ENCODE measurements at regions not wholly inside any gene's neighbourhood (a gene's known extent, or its start where the extent isn't known, plus 50 kb on each side); places are given as distances from the start of the nearest gene placed in this dataset.

DNA sequence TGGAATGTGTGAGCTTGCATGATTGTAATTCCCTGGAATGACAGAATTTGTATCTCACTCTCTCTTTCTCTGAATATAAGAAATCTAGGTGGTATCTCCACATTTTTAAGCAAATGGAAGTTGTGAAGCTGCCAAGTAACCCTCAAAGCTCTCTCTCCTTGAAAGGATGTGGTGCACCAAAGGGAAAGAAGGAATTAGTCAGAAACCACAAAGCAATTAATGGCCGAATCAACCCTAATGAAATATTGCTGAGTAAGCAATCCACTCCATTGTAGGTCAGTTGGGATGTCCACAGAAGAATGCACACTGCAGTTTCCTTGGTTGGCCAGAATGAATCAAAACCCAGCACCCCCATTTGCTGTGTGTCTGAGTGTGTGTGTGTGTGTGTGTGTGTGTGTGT lies 153.5 kb downstream of the KCNA5 start:
- ATAC-seq = no peak

DNA sequence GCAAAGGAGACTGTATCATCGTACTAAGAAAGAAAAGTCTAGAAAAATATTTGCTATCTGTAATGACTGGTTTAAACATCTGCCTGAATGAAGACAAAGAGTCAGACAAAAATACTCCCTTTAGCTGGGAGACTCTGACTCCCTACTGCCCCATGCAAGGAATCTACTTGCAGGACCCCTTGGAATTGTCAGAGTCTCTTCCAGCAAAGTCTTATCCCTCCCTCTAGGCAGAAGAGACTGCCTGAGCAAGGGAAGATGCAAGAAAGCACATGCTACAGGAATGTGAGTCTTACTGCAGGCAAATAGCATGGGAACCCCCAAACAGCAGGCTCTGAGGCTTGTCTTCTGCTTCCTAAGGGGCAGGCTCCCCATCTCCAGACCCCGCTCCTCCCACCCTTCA lies 154.0 kb downstream of the KCNA5 start:
- no peak for ATAC-seq

DNA sequence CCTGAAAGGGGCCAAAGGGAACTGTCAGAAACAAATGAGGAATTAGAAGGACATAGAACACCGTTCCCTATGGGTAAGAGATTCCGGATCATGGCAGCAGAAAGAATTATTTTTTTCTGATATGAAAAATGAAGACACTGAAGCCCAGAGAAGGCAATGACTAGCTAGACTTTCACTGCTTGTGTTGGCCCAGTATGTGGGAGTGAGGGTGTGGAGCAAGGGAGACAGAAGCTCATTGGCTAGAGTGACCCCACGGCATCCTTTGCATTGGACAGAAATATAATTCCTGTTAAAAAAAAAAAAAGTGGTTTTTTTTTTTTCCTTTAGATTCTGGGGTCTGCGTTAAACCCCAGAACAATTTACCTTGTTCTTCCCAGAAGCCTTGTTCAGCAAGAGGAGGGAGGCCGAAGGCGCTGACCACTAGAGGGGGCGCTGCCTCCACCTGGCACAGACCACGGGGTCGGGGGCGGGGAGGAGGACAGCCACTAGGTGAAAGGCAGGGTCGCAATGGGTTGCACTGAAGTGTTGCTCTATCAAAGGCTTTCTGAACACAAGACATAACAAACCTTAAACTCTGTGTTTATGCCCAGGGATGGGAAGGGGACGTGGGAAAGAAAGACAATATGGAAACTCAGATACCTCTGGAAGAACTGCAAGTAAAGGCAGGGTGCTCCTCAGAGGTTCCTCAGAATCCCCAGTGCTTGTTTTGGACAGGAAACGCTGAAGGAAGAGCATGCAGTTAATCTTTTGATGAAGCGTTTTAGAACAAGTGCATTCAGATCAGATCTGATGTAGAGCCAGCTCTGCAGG lies 156.8 kb downstream of the KCNA5 start:
- ATAC-seq = peak; percentile 46

DNA sequence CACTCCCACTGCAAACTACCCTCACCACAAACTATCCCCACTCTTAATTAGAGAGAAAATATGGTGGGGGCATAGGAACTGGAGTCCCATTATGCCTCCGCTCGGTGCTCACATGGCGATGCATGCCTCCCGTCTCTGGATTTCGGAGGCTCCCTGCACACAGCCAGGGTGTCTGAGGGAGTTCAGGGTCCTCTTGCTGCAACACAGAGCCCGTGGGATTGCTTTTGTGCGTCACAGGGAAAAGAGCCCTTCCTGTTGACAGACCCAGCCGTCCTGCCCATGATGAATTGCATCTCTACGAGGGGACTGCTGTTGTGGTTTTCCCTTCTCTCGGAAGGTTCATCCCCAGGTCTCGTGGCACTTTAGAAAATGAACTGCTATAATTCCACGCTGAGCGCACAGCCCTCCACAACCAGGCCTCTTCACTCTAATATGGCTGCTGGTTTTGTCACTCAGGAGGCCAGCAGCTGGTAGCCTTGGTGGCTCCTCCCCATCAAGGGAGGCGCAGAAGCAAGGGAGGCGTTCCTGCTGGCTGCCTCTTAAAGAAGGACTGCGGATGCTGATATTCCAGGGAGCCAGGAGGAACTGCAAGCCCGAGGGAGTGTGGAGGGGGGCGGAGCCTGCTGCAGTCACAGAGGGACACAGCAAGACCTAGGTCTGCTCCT lies 158.0 kb downstream of the KCNA5 start:
- ATAC-seq = no peak

DNA sequence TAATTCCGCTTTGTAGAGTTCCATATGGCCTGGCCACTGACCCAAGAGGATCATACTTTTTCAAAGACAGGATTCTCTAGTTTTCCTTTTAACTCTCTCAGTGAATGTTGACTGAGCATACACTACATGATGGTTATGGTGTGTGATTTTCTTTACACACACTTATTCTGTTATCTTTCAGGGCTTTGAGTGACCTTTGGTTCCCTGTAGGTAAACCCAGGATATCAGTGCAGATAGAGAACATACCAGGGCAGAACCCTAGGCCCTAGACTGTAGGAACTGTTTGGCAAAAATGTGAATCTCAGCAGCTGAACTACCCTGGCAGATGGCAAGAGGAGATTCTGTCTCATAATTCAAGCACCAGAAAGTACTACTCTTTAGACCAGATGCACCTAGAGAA lies 159.6 kb downstream of the KCNA5 start:
- no peak for ATAC-seq

- no peak for ATAC-seq
These were observed 160.0 kb downstream of the KCNA5 start for GRCh38 chr12:5203720-5204119.

DNA sequence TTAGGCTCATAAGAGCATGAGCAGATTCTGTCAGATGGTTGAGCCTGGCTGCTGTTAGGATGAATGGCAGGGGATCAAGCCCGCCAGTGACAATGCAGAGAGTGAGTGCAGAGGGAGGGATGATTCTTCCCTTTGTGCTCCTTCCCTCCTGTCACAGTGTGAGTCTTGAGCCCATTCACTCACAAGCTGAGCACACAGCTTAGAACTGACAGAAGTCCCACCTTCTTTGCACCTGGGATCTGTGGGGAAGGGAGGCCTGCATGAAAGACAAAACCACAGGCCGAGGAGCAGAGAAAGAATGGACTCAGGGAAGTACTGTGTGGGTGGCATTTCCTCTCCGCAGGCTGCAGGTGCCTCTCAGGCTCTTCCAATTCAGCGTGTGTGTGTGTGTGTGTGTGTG lies 160.6 kb downstream of the KCNA5 start:
- no peak for ATAC-seq

DNA sequence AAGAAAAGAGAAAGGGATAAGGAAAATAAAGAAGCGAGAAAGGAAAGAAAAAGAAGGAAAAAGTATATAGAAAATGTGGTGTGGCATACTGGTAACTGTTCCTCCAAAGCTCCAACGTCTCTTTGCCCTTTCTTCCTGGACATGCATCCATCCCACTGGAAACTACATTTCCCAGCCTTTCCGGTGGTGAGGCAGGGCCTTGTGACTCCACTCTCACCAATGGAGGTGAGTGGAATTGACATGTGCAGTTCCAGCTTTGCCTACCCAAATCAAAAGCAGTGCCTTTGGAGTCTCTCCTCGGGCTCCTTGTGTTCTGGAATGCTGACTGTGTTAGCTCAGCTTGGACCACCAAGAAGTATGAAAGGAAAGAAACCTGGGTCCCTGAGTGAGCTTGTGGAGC lies 161.2 kb downstream of the KCNA5 start:
- ATAC-seq = no peak

DNA sequence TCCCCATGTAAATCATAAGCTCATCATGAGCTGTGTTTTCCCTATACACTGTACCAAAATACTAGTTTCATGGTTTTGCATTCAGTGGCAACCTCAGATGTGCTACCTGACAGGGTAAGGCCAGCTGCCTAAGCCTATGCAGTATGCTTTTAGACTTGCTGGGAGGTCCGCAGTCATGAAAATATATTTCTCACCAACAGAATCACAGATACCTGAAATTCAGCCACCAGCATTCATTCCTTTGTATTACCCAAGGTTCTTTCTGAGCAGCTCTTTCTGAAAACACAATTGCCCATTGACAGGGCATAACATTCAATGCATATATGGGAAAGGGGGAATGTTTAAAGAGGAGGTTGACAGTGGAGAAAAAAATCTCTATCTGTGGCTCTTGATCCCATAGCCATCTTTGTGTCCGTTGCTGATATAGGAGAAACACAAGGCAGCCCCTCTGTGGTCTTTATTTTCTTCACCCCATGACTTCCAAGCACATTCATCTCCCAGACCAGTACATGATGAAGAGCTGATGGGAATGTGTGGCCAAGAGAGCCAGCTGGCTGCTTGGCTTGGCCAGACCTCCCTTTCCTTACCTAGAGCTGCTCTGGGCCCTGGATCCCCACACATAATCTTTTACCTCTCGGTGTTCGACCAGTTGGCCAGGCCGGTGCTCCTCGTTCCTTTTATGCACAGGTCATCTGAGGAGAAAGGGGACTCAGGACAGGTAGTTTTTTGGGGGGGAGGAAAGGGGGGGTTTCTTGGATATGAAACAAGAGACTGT lies 162.9 kb downstream of the KCNA5 start:
- ATAC-seq = no peak

GRCh38 chr12:5210179-5210922 lies 166.7 kb downstream of the KCNA5 start:
- ATAC-seq = no peak

DNA sequence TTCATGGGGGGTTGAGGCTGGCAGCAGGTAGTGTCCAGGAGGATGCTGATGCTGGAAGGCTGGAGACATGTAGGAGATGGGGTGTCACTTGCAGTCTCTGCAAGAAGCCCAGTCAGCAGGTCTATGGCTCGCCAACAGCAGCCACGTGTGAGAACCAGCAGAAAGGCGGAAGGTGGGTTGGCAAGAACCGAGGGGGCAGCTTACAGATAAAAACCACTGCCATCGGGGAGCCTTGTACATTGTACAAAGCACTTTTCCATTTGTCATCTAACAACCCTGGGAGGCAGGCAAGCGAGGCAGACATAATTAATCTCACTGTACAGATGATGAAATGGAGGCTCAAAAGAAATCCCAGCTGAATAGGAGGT lies 167.2 kb downstream of the KCNA5 start:
- ATAC-seq = no peak

DNA sequence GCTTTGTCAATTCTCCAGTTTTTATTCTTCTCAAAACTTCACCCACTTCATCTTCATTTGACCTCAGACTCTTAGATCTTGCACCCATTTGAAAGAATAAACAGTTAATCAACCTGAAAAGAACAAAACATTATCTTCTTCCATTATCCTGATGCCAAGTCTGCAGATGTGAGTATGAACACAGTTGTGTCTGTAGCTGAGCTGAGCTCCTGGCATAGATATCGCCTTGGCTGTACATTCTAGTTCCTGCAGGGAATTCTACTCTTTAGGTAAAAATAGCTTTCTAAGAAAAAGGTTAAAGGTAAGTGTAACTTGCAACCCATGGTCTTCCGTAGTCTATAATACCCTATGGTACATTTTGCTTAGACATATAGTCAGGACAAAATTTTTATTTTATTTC lies 169.7 kb downstream of the KCNA5 start:
- ATAC-seq = no peak

- ATAC-seq = no peak
These were observed 170.3 kb downstream of the KCNA5 start for GRCh38 chr12:5213990-5214389.

- ATAC-seq = no peak
These were observed 174.3 kb downstream of the KCNA5 start for GRCh38 chr12:5217936-5218335.

DNA sequence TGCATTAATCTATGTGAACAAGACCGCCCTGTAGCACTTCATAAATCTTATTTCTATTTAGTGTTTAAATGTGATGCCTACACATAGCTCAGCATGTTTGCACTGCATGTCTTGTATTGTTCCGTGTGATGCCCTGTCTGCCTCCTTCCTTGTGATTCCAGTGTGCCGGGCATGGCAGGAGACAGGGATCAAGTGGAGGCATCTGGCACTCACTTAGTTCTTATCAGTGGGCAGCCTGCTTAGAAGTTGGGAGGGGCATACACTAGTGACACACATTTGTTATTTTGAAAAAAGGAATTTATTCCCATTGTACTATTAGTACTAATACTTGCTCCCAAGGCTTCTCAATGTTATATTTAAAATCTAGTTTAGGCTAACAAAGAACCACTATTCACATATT lies 176.4 kb downstream of the KCNA5 start:
- no peak for ATAC-seq

DNA sequence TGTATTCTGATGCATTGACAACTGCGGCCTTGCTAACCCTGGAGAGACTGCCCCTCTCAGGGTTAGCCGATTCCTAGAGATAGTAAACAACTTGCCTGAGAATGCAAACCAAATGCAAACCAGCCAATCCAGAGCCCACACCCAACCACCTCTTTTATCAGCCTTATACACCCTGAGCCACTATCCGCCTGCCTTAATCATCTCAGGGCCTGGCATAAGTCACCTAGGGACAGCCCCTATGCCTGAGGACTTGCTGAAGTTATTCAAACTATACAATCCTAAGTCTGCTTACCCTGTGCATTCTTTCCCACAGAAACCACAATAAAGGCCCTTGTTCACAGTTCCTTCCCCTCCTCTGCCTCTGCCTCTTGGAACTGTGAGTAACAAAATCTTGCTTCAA lies 177.2 kb downstream of the KCNA5 start:
- ATAC-seq = peak; percentile 48

DNA sequence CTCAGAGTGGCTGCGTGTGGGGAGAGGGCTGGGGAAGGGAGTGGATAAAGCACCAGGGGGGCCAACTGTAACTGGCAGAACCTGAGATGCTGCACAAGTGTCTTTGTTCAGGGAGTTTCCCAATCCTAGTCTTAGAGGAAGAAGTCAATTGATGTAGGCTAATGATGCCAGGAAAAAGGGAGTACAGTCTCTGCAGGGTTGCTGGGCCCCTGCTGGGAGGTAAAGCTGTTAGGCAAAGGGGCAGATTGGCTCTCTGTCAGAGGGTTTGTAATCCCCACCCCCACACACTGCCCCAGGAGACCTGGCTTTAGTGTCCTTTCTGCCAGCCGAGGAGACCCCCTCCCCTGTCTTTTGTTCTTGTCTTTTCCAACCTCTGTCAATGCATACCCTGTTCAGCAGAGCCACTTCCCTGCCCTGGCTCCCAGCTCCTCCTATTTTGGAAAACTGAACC lies 178.4 kb downstream of the KCNA5 start:
- no peak for ATAC-seq

GRCh38 chr12:5222729-5223128 lies 179.1 kb downstream of the KCNA5 start:
- ATAC-seq = no peak

DNA sequence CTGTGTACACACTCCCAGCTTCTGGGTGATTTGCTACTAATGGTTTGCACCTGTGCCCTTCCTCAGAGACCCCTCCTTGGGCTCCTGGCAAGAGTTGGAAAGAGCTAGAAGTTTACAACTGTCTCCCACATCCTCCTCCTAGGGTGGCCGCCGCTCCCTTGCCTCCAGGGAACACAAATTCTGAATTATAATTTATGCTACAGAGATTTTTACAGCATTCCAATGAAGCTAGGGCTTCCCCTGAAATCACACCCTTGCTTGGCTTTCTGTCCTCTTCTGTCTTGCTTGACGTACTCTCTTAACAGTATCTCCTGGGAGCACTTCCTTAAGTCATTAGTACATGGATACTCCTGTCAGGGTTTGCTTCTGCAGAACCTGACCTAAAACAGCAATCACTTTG lies 180.2 kb downstream of the KCNA5 start:
- ATAC-seq = no peak

DNA sequence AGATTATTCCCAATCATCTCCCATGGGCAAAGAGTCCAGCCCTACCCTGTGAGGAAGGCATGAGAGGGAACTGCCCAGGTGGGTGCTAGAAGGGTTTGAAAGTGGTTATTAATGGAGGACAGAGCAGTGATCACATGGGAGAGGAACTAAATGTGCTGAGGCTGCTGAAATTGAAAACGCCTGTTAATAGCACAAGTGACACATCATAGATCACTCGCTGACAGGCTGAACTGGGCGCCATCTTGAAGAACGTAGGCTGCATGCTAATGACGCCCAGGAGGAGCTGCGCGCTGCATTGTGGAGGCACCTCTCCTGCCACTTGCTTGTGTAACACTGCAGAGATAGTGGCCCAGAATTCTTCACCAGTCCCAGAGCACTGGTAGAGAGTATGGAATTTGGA lies 182.9 kb downstream of the KCNA5 start:
- ATAC-seq = no peak

DNA sequence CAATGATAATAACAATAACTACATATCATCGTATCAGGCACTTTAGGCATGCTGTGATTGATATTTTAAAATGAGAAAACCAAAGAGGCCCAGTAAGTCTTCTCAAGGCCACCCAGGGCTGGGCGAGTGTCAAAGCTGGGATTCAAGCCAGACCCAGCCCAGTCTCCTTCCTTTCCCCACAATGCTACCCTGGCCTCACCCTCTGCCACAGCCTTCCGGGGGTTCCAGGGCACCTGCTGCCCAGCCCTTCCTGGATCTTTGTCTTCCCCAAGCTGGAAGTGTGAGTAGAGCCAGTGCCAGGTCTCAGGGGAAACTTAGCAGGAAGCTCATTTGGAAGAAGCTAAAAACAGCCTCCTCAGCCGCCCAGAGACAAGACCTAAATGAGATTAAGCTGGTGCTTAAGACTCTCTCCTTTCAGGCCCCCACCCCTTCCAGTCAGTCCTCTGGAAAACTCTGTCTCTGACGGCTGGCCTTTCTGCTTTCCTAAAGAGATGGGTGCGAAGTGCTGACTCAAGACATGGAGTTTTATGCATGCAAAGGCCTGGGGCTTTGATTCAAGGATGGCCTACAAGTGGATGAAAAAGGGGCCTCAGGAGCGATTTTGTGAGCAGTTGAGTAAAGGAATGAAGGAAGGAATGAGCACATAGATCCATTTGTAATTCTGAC lies 184.2 kb downstream of the KCNA5 start:
- peak; percentile 62 for ATAC-seq

DNA sequence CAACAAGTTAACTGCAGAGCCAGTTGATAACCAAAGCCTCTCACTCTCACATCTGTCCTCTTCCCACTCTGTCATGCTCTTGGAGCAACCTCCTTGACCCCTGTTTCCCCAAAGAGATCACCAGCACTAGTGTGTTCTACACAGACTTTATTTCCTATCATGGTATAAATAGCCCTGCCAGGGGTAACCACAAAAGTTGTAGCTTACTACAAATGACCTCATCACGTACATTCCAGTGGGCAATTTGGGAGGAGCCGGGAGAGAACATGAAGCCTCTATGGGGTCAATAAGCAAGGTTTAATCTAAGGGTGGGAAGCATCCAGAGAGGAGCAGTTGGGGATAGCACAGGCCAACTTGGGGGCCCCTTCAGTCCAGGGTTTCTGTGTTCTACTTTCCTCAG lies 186.5 kb downstream of the KCNA5 start:
- no peak for ATAC-seq

All from esophagus mucosa (tissue), 1 donor.